GM12872 (cell line): ENCODE measurements at regions not wholly inside any gene's neighbourhood (a gene's known extent, or its start where the extent isn't known, plus 50 kb on each side); places are given as distances from the start of the nearest gene placed in this dataset.

Experiments
- TF ChIP-seq, protein P1 (sequence below): IDR thresholded peaks from 3 replicates; pipeline ENCODE4 v1.5.1; 2011; ENCODE audit warnings: low read depth, mild to moderate bottlenecking, low read length, moderate library complexity; ENCODE audit not compliant: insufficient read depth

GRCh38 chr5:143491646-143492045 lies 88.2 kb upstream of the NR3C1 start:
- TF ChIP-seq, protein P1, sequence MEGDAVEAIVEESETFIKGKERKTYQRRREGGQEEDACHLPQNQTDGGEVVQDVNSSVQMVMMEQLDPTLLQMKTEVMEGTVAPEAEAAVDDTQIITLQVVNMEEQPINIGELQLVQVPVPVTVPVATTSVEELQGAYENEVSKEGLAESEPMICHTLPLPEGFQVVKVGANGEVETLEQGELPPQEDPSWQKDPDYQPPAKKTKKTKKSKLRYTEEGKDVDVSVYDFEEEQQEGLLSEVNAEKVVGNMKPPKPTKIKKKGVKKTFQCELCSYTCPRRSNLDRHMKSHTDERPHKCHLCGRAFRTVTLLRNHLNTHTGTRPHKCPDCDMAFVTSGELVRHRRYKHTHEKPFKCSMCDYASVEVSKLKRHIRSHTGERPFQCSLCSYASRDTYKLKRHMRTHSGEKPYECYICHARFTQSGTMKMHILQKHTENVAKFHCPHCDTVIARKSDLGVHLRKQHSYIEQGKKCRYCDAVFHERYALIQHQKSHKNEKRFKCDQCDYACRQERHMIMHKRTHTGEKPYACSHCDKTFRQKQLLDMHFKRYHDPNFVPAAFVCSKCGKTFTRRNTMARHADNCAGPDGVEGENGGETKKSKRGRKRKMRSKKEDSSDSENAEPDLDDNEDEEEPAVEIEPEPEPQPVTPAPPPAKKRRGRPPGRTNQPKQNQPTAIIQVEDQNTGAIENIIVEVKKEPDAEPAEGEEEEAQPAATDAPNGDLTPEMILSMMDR: no peak

DNA sequence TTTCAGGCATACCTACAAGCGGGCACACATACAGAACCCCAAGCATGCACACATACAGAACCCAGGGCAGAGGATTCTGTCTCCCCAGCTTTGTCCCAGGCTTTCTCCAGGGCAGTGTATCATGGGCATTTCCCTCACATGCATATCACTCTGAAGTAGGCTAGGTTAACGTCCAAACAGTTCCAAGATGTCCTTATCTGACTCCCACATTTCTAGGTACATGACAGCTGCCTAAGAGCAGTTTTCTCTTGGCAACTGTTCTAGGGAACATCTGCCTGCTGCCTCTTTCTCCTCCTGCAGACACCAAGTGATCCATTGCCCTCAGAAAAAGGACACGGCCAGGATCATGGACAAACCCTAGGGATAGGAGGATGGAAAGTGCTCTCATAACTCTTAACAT lies 84.9 kb upstream of the NR3C1 start:
- TF ChIP-seq, protein P1: no peak

GRCh38 chr5:143484601-143485000 lies 81.1 kb upstream of the NR3C1 start:
- TF ChIP-seq, protein P1: no peak

GRCh38 chr5:143481697-143482531 lies 78.4 kb upstream of the NR3C1 start:
- TF ChIP-seq, protein P1: no peak

DNA sequence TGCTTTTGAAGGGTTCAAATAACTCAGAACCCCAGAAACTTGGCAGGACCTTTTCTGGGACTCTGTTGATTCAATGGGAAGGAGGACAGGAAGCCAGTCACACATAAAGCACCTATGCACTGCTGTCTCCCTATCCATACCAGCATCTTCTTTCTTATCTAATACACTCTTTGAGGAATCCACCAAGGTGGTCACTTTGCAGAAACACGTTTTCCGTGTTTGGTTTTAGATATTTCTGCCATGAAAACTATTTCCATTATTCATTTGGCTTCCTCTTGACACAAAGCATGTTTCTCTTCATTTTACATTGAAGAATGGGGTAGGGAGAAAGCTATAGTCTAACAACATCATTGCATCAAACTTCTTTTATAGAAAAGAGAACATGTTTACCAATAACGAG lies 76.5 kb upstream of the NR3C1 start:
- TF ChIP-seq, protein P1: no peak

GRCh38 chr5:143479394-143479793 lies 75.9 kb upstream of the NR3C1 start:
- TF ChIP-seq, protein P1: no peak

DNA sequence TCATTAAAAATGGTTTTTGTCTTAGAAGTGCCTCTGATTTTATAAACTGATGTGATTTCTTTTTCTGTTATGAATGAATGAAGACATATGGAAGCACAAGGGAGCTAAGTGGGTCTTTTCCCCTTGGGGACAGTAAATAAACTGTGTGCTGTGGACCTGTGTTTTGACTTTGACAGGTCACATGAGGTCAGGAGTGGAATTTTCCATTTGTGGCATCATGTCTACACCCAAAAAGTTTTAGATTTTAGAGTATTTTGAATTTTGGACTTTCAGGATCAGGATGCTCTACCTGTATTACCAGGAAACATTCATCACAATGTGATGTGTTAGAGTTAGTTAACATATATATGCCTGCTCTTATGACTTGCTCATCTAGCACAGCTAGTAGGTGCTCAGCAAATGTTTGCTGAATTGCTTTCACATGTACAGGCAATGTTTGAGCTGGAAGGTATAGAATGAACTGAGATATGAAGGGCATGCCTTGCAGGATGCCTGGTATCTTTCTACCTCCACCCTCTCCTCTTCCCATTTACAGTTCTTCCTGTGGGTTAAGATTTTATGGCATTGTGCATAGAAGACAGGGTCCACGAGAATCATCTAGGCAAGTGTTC lies 73.2 kb upstream of the NR3C1 start:
- TF ChIP-seq, protein P1: no peak
